C4-2B (cell line): ENCODE measurements at regions not wholly inside any gene's neighbourhood (a gene's known extent, or its start where the extent isn't known, plus 50 kb on each side); places are given as distances from the start of the nearest gene placed in this dataset.

Source experiments
- ZFX ChIP-seq: fragments of 450-650 bp; IDR thresholded peaks from 2 replicates; pipeline ENCODE4 v1.6.1; 2017
- TF ChIP-seq, protein P1 (sequence below): fragments of 450-650 bp; conservative IDR thresholded peaks from 2 replicates; pipeline ENCODE4 v1.5.1; 2017; ENCODE audit warnings: mild to moderate bottlenecking

- TF ChIP-seq, protein P1, sequence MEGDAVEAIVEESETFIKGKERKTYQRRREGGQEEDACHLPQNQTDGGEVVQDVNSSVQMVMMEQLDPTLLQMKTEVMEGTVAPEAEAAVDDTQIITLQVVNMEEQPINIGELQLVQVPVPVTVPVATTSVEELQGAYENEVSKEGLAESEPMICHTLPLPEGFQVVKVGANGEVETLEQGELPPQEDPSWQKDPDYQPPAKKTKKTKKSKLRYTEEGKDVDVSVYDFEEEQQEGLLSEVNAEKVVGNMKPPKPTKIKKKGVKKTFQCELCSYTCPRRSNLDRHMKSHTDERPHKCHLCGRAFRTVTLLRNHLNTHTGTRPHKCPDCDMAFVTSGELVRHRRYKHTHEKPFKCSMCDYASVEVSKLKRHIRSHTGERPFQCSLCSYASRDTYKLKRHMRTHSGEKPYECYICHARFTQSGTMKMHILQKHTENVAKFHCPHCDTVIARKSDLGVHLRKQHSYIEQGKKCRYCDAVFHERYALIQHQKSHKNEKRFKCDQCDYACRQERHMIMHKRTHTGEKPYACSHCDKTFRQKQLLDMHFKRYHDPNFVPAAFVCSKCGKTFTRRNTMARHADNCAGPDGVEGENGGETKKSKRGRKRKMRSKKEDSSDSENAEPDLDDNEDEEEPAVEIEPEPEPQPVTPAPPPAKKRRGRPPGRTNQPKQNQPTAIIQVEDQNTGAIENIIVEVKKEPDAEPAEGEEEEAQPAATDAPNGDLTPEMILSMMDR = no peak
- TF ChIP-seq ZFX = no peak
These were observed 137.0 kb upstream of the SLCO3A1 start for GRCh38 chr15:91716536-91716935.
